ENCODE measurements at regions not wholly inside any gene's neighbourhood (a gene's known extent, or its start where the extent isn't known, plus 50 kb on each side); places are given as distances from the start of the nearest gene placed in this dataset.

DNA sequence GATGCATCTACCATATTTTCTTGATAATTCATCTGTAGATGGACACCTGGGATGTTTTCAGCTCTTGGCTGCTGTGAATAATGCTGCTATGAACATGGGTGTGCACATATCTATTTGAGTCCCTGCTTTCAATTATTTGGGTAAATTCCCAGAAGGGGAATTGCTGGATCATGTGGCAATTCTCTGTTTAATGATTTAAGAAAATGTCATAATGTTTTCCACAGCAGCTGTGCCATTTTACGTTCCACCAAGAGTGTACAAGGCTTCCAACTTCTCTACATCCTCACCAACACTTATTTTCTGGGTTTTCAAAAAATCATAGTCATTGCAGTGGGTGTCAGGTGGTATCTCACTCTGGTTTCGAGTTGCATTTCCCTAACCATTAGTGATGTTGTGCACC lies 64.4 kb downstream of the NSMCE3 start:
- Histone ChIP-seq H3K27ac (no peak overlapping the region), H2AFZ (no peak overlapping the region), H3K27me3 (replicated peaks; ENCODE audit: insufficient read depth) (no peaks in the 10 kb centered on the region), H3F3A (ENCODE audit: insufficient read depth) (no peaks in the 10 kb centered on the region), H3K4me3 (no peak overlapping the region), H3K4me2 (ENCODE audit: unreplicated experiment) (no peak overlapping the region), H3K4me1 (ENCODE audit: insufficient read depth) (no peaks in the 10 kb centered on the region), H3K9me2 (ENCODE audit: insufficient read depth) (no peaks in the 10 kb centered on the region), H3K36me3 (ENCODE audit: low read depth) (no peaks in the 10 kb centered on the region), H3K9me3 (ENCODE audit: low read depth) (no peaks in the 10 kb centered on the region), H3K79me2 (ENCODE audit: insufficient read depth) (no peaks in the 10 kb centered on the region), H4K20me1 (ENCODE audit: insufficient read depth) (no peaks in the 10 kb centered on the region), H3K9ac (no peak overlapping the region)
- DNase-seq, result no peak
- in situ Hi-C loops (cut with MboI), result no loop called here
- WGBS, 2 experiments (ENCODE audit: low coverage in 1 of 2, low lambda C conversion rate in 2 of 2, missing lambda C conversion rate in 2 of 2), result 3 to 8% methylated on average over 2 of the region's 2 CpGs
- no peak for TF ChIP-seq EZH2 (IDR thresholded peaks at IDR 0.05; ENCODE audit: insufficient read depth, poor library complexity, severe bottlenecking)
- TF ChIP-seq EZH2phosphoT487 (IDR thresholded peaks at IDR 0.05; ENCODE audit: insufficient read depth, low read depth), result no peak

DNA sequence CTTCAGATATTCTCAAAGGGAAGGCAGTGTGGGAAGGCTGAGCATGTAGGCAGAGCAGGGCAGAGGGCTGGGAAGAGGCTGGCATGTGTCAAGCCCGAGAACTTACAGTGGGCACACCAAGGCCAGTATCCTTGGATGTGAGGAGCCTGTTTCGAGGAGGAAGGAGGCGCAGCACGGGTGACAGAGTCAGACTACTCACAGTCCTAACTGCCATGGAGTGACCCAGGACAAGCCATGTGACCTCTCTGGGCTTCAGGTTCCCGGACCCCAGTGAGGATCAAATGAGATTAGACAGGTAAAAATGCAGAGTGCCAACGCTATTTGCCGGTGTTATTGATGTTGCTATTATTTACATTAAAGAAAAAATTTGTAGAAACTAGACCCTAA lies 65.3 kb downstream of the NSMCE3 start:
- Histone ChIP-seq H3K27me3 (replicated peaks; ENCODE audit: insufficient read depth) (no peaks in the 10 kb centered on the region), H4K20me1 (ENCODE audit: insufficient read depth) (no peaks in the 10 kb centered on the region), H3K4me1 (ENCODE audit: insufficient read depth) (no peaks in the 10 kb centered on the region), H3K36me3 (ENCODE audit: low read depth) (no peaks in the 10 kb centered on the region), H3K4me3 (no peak overlapping the region), H3K9me2 (ENCODE audit: insufficient read depth) (no peaks in the 10 kb centered on the region), H3K4me2 (ENCODE audit: unreplicated experiment) (no peak overlapping the region), H2AFZ (no peak overlapping the region), H3K9ac (no peak overlapping the region), H3K27ac (no peak overlapping the region), H3F3A (ENCODE audit: insufficient read depth) (no peaks in the 10 kb centered on the region), H3K79me2 (ENCODE audit: insufficient read depth) (no peaks in the 10 kb centered on the region), H3K9me3 (ENCODE audit: low read depth) (no peaks in the 10 kb centered on the region)
- no peak for DNase-seq
- WGBS, 2 experiments (ENCODE audit: low coverage in 1 of 2, low lambda C conversion rate in 2 of 2, missing lambda C conversion rate in 2 of 2), result 21 to 23% methylated on average over 7 of the region's 7 CpGs
- TF ChIP-seq EZH2phosphoT487 (IDR thresholded peaks at IDR 0.05; ENCODE audit: insufficient read depth, low read depth) (no peak), EZH2 (IDR thresholded peaks at IDR 0.05; ENCODE audit: insufficient read depth, poor library complexity, severe bottlenecking) (no peak)
- in situ Hi-C loops (cut with MboI), result no loop called here

DNA sequence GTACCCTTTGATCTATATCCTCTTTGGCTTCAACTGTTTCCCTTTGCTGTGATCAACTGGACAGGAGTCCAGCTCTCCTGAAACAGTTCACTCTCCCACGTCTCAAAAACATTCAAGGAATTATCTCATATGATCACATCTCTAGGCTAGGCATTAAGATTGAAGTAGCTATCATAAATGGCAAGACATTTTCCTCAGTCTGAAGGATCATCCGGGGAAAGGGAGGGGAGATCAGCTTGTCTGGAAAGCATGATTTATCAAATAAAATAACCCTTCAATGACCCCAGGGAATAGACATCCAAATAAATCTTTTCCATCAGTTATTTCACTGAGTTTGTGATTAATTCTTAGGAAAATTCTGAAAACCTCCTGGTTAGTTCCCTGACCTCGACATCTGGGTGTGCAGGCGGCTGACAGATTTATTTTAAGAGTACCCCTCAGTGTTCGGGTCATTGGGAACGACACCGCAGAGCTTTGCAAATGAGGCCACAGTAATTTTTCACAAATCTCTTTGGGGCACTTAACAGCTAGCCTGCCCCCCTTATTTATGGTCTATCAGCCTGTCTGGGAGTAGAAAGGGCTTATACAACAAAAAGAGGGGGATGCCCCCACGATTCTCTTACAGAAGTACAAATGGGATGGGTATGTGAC lies 65.8 kb downstream of the NSMCE3 start:
- no peak for DNase-seq
- Histone ChIP-seq H3K36me3 (ENCODE audit: low read depth) (no peaks in the 10 kb centered on the region), H3K4me1 (ENCODE audit: insufficient read depth) (no peaks in the 10 kb centered on the region), H3K9me3 (ENCODE audit: low read depth) (no peaks in the 10 kb centered on the region), H3F3A (ENCODE audit: insufficient read depth) (no peaks in the 10 kb centered on the region), H3K27ac (no peak overlapping the region), H3K79me2 (ENCODE audit: insufficient read depth) (no peaks in the 10 kb centered on the region), H3K27me3 (replicated peaks; ENCODE audit: insufficient read depth) (no peaks in the 10 kb centered on the region), H4K20me1 (ENCODE audit: insufficient read depth) (no peaks in the 10 kb centered on the region), H3K9me2 (ENCODE audit: insufficient read depth) (no peaks in the 10 kb centered on the region), H3K4me2 (ENCODE audit: unreplicated experiment) (no peak overlapping the region), H2AFZ (no peak overlapping the region), H3K4me3 (no peak overlapping the region), H3K9ac (no peak overlapping the region)
- in situ Hi-C loops (cut with MboI), result no loop called here
- TF ChIP-seq EZH2phosphoT487 (IDR thresholded peaks at IDR 0.05; ENCODE audit: insufficient read depth, low read depth), result no peak
- TF ChIP-seq EZH2 (IDR thresholded peaks at IDR 0.05; ENCODE audit: insufficient read depth, poor library complexity, severe bottlenecking), result no peak
- 7 to 9% methylated on average over 8 of the region's 8 CpGs for WGBS, 2 experiments (ENCODE audit: low coverage in 1 of 2, low lambda C conversion rate in 2 of 2, missing lambda C conversion rate in 2 of 2)

DNA sequence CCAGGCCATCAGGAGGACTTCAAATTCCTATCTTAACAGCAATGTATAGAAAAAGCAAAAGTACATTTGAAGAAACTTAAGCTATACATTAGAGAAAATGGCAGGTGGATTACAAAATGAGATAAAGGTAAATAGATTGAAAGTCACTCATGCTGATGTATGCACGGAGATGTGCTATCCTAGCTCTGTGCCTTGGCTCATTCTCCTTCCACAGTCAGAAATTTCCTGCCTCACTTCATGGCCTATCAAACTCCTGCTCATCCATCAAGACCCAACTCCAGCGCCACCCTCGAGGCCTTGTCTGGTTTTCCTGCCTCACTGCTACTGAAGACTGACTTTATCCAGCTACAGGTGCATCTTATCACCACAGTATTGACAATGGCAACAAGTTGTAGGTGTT lies 72.9 kb downstream of the NSMCE3 start:
- Histone ChIP-seq H3K9me3 (ENCODE audit: low read depth) (no peaks in the 10 kb centered on the region), H3F3A (ENCODE audit: insufficient read depth) (no peaks in the 10 kb centered on the region), H3K79me2 (ENCODE audit: insufficient read depth) (no peaks in the 10 kb centered on the region), H3K27me3 (replicated peaks; ENCODE audit: insufficient read depth) (peaks cover 5% of the 10 kb centered on the region; the same call in 1 of the 2 replicates), H2AFZ (no peak overlapping the region), H3K4me1 (ENCODE audit: insufficient read depth) (no peaks in the 10 kb centered on the region), H3K9me2 (ENCODE audit: insufficient read depth) (no peaks in the 10 kb centered on the region), H3K4me3 (no peak overlapping the region), H4K20me1 (ENCODE audit: insufficient read depth) (no peaks in the 10 kb centered on the region), H3K36me3 (ENCODE audit: low read depth) (no peaks in the 10 kb centered on the region), H3K9ac (no peak overlapping the region), H3K27ac (no peak overlapping the region), H3K4me2 (ENCODE audit: unreplicated experiment) (no peak overlapping the region)
- WGBS, 2 experiments (ENCODE audit: low coverage in 1 of 2, low lambda C conversion rate in 2 of 2, missing lambda C conversion rate in 2 of 2), result 18 to 22% methylated on average over 3 of the region's 3 CpGs
- TF ChIP-seq EZH2phosphoT487 (IDR thresholded peaks at IDR 0.05; ENCODE audit: insufficient read depth, low read depth) (no peak), EZH2 (IDR thresholded peaks at IDR 0.05; ENCODE audit: insufficient read depth, poor library complexity, severe bottlenecking) (no peak)
- DNase-seq, result no peak
- in situ Hi-C loops (cut with MboI), result no loop called here

DNA sequence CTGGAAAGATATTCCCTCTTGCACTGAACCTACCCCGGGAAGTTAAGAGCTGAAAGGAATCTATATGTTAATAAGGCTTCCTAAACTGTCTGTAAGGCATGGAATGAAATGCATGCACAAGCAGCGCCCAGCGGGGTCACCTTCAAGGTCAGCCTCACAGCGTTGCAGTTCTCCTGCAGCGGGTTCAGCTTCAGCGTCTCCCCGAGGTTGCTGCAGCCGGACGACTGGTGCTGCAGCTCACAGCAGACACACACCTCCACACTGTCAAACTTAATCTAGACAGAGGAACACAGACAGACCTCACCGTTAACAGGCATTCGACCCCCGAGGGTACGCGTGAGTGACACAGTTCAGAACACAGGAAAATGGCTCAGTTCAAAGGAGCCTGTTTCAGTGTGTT lies 73.3 kb downstream of the NSMCE3 start:
- Histone ChIP-seq H3K4me1 (ENCODE audit: insufficient read depth) (no peaks in the 10 kb centered on the region), H3K4me2 (ENCODE audit: unreplicated experiment) (no peak overlapping the region), H3F3A (ENCODE audit: insufficient read depth) (no peaks in the 10 kb centered on the region), H2AFZ (no peak overlapping the region), H4K20me1 (ENCODE audit: insufficient read depth) (no peaks in the 10 kb centered on the region), H3K9me2 (ENCODE audit: insufficient read depth) (no peaks in the 10 kb centered on the region), H3K27me3 (replicated peaks; ENCODE audit: insufficient read depth) (peaks cover 5% of the 10 kb centered on the region; the same call in 1 of the 2 replicates), H3K27ac (no peak overlapping the region), H3K9ac (no peak overlapping the region), H3K4me3 (no peak overlapping the region), H3K9me3 (ENCODE audit: low read depth) (no peaks in the 10 kb centered on the region), H3K79me2 (ENCODE audit: insufficient read depth) (no peaks in the 10 kb centered on the region), H3K36me3 (ENCODE audit: low read depth) (no peaks in the 10 kb centered on the region)
- WGBS, 2 experiments (ENCODE audit: low coverage in 1 of 2, low lambda C conversion rate in 2 of 2, missing lambda C conversion rate in 2 of 2), result 7 to 10% methylated on average over 14 of the region's 14 CpGs
- no peak for DNase-seq
- no peak for TF ChIP-seq EZH2 (IDR thresholded peaks at IDR 0.05; ENCODE audit: insufficient read depth, poor library complexity, severe bottlenecking)
- no peak for TF ChIP-seq EZH2phosphoT487 (IDR thresholded peaks at IDR 0.05; ENCODE audit: insufficient read depth, low read depth)
- in situ Hi-C loops (cut with MboI), result no loop called here
